Fibroblast of lung (primary cell): ENCODE measurements at regions not wholly inside any gene's neighbourhood (a gene's known extent, or its start where the extent isn't known, plus 50 kb on each side); places are given as distances from the start of the nearest gene placed in this dataset.

Experiments
- DNase-seq, 2 donors: peaks; one replicate each; pipeline versions ENCODE4 v3.0.0 to v3.0.0-alpha.2; 2010; ENCODE audit warnings: low read depth in 2 of 2
- H2AFZ ChIP-seq: 2 replicates; pipeline ENCODE4 v1.5.1; 2012; ENCODE audit warnings: low read length, control low read depth, inconsistent platforms
- H3K27ac ChIP-seq: 2 replicates; pipeline ENCODE4 v1.5.1; 2011; ENCODE audit warnings: low read length, control low read depth; ENCODE audit not compliant: insufficient read depth
- H3K27me3 ChIP-seq: 2 replicates; pipeline ENCODE4 v1.5.1; 2011; ENCODE audit warnings: mild to moderate bottlenecking, low read length; ENCODE audit not compliant: control insufficient read depth, insufficient read depth
- H3K36me3 ChIP-seq: 2 replicates; pipeline ENCODE4 v1.5.1; 2011; ENCODE audit warnings: low read length; ENCODE audit not compliant: control insufficient read depth, insufficient read depth
- H3K4me1 ChIP-seq: 2 replicates; pipeline ENCODE4 v1.5.1; 2011; ENCODE audit warnings: low read length; ENCODE audit not compliant: control insufficient read depth, insufficient read depth; ENCODE audit errors: extremely low read depth
- H3K4me2 ChIP-seq: 2 replicates; pipeline ENCODE4 v1.5.1; 2011; ENCODE audit warnings: low read length, control low read depth; ENCODE audit not compliant: insufficient read depth; ENCODE audit errors: extremely low read depth
- H3K4me3 ChIP-seq, 4 experiments: fragments of 200-600 bp in 1 of 4; sonication (generic) in 1 of 4; replicated peaks in 1 of 4; 2 replicates each; pipeline ENCODE4 v1.5.1; 2011 to 2016; ENCODE audit warnings: low read length in 4 of 4, low read depth in 3 of 4, mild to moderate bottlenecking in 3 of 4, control low read depth in 2 of 4, inconsistent platforms in 1 of 4, mixed read lengths in 1 of 4; ENCODE audit not compliant: insufficient read depth in 1 of 4; ENCODE audit errors: control extremely low read depth in 1 of 4
- H3K79me2 ChIP-seq: 2 replicates; pipeline ENCODE4 v1.5.1; 2012; ENCODE audit warnings: mild to moderate bottlenecking, low read length, inconsistent platforms; ENCODE audit not compliant: control insufficient read depth, insufficient read depth
- H3K9ac ChIP-seq: 2 replicates; pipeline ENCODE4 v1.5.1; 2011; ENCODE audit warnings: mild to moderate bottlenecking, low read length, control low read depth; ENCODE audit not compliant: insufficient read depth
- H3K9me3 ChIP-seq: 2 replicates; pipeline ENCODE4 v1.5.1; 2012; ENCODE audit warnings: low read depth, low read length; ENCODE audit not compliant: control insufficient read depth, insufficient read depth
- H4K20me1 ChIP-seq: 2 replicates; pipeline ENCODE4 v1.5.1; 2011; ENCODE audit warnings: low read length; ENCODE audit not compliant: control insufficient read depth, insufficient read depth; ENCODE audit errors: extremely low read depth
- CTCF ChIP-seq, 2 donors: IDR thresholded peaks in 1 of 2; conservative IDR thresholded peaks in 1 of 2; 1 replicate in 1 of 2; 2 replicates in 1 of 2; pipeline ENCODE4 v1.5.1; 2011 to 2012; ENCODE audit warnings: low read length in 2 of 2, control low read depth in 1 of 2, inconsistent platforms in 1 of 2, low read depth in 1 of 2, mild to moderate bottlenecking in 1 of 2
- EZH2 ChIP-seq: IDR thresholded peaks from 2 replicates; pipeline ENCODE4 v1.5.1; 2012; ENCODE audit warnings: low read length, control low read depth, mild to moderate bottlenecking; ENCODE audit errors: missing control alignments

GRCh38 chr7:36781011-36781738 is 56.9 kb upstream of the AOAH start:
- no peak overlapping the region for H3K4me3 ChIP-seq
- no peak overlapping the region for H3K9ac ChIP-seq
- H4K20me1 ChIP-seq, result no peaks in the 10 kb centered on the region
- no peak overlapping the region for H3K4me2 ChIP-seq
- H3K79me2 ChIP-seq, result no peaks in the 10 kb centered on the region
- no peak overlapping the region for H3K27ac ChIP-seq
- DNase-seq, result no peak
- no peaks in the 10 kb centered on the region for H3K4me1 ChIP-seq
- no peak overlapping the region for H2AFZ ChIP-seq
- H3K9me3 ChIP-seq, result no peaks in the 10 kb centered on the region
- no peaks in the 10 kb centered on the region for H3K36me3 ChIP-seq
- no peaks in the 10 kb centered on the region for H3K27me3 ChIP-seq
- TF ChIP-seq EZH2 (no peak), CTCF (conservative IDR thresholded peaks at IDR 0.05 in 1 of 2, IDR thresholded peaks at IDR 0.05 in 1 of 2; ENCODE audit: low read depth in 1 of 2, low read length in 2 of 2) (no peak)

DNA sequence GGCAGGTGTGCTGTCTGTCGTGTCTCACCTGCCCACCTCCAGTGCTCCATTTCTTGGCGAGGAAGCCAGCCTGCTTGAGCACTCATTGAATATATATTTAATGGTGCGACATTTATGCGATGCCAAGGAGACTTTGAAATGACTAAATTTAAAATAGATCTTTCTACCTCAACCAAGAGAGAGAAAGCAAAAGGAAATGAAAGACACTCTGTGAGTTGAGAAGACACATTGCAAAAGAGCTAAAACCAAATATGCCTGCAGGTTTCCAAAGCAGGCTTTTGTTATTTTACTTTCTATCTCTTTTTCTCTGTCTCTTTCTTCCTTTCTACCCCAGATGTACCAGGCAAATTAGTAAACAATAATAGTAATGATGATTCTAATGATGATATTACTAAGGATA is 53.6 kb upstream of the AOAH start:
- TF ChIP-seq EZH2 (no peak), CTCF (conservative IDR thresholded peaks at IDR 0.05 in 1 of 2, IDR thresholded peaks at IDR 0.05 in 1 of 2; ENCODE audit: low read depth in 1 of 2, low read length in 2 of 2) (no peak)
- H3K4me1 ChIP-seq, result no peaks in the 10 kb centered on the region

GRCh38 chr7:36777062-36777461 is 52.8 kb upstream of the AOAH start:
- no peaks in the 10 kb centered on the region for H4K20me1 ChIP-seq
- no peaks in the 10 kb centered on the region for H3K27me3 ChIP-seq
- H3K4me3 ChIP-seq, result no peak overlapping the region
- no peaks in the 10 kb centered on the region for H3K79me2 ChIP-seq
- no peak for DNase-seq
- H2AFZ ChIP-seq, result no peak overlapping the region
- no peak overlapping the region for H3K27ac ChIP-seq
- no peaks in the 10 kb centered on the region for H3K9me3 ChIP-seq
- no peak overlapping the region for H3K4me2 ChIP-seq
- no peak overlapping the region for H3K9ac ChIP-seq
- TF ChIP-seq EZH2, result no peak
- no peak for TF ChIP-seq CTCF (conservative IDR thresholded peaks at IDR 0.05 in 1 of 2, IDR thresholded peaks at IDR 0.05 in 1 of 2; ENCODE audit: low read depth in 1 of 2, low read length in 2 of 2)
- no peaks in the 10 kb centered on the region for H3K4me1 ChIP-seq
- H3K36me3 ChIP-seq, result no peaks in the 10 kb centered on the region

More for the DNA sequence above, 53.6 kb upstream of the AOAH start:
- Histone ChIP-seq H3K27me3 (no peaks in the 10 kb centered on the region), H3K9ac (no peak overlapping the region), H3K27ac (no peak overlapping the region), H3K9me3 (no peaks in the 10 kb centered on the region), H2AFZ (no peak overlapping the region), H3K4me3 (no peak overlapping the region), H3K79me2 (no peaks in the 10 kb centered on the region), H4K20me1 (no peaks in the 10 kb centered on the region), H3K4me2 (no peak overlapping the region), H3K36me3 (no peaks in the 10 kb centered on the region)
- DNase-seq, result no peak
